GM18861 (cell line): ENCODE measurements at regions not wholly inside any gene's neighbourhood (a gene's known extent, or its start where the extent isn't known, plus 50 kb on each side); places are given as distances from the start of the nearest gene placed in this dataset.

ENCODE experiments used
- ATAC-seq: cut with Tn5 transposase; IDR thresholded peaks from one replicate; pipeline ENCODE4 v1.9.1; 2021; ENCODE audit not compliant: unreplicated experiment

DNA sequence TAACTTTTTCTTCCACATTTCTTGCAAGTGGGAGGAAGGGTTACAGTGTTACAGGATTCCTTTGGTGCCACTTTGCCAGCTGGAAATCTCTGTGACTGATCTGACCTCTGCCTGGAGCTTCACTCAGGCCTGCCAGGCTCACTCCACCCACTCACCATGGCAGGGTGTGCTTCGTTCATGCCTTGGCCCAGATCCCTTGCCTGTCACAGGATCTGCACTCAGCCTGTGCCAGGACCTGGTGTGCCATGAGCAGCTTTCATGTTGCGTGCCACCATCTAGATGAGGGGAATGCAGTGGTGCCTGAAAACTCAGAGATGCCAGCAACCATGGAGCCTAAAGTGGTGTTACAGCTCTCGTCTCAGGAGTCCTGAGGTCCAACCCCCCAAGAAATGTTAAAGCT lies 2596.4 kb downstream of the PCDH7 start:
- ATAC-seq, result no peak

DNA sequence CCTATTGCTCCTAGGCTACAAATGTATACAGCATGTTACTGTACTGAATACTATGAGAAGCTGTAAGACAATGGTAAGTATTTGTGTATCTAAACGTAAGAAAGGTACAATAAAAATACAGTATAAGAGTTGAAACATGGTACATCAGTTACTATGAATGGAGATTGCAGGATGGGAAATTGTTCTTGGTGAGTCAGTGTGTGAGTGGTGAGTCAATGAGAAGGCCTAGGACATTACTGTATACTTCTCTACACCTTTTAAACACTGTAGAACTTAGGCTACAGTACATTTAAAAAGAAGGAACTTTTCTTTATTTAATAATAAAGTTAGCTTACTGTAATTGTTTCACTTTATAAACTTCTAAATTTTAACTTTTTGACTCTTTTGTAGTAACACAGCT lies 2603.2 kb downstream of the PCDH7 start:
- ATAC-seq, result no peak

DNA sequence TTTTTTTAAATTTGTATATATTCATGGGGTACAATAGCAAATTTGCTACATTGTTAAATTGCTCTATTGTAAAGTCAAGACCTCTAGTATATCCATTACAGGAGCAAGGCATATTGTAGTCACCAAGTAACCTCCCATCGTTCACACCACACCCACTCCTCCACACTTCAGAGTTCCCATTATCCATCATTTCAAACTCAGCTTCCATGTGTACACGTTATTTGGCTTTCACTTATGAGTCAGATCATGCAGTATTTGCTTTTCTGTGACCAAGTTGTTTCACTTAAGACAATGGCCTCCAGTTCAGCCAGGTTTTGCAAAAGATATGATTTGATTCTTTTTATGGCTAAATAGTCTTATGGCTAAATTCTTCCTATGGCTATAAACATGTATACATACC lies 2614.2 kb downstream of the PCDH7 start:
- ATAC-seq, result no peak

DNA sequence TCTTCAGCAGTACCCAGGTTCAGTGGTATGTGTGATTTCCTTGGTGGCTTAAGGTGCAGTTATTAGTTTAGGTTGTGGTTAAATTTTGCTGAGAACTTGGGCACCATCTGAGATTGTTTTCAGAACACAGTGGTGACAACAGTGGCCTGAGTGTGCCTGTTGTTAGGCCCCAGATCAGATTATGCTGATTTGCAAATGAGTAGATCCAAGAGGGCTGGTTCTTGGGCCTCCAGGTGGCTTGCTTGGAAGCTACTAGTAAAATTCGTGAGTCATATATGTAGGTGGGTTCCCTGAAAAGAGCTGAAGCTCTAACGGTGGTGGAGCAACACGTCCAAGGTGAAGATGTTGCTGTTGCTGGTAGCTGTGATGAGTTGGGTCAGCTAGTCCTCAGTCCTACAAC lies 2619.6 kb downstream of the PCDH7 start:
- no peak for ATAC-seq

DNA sequence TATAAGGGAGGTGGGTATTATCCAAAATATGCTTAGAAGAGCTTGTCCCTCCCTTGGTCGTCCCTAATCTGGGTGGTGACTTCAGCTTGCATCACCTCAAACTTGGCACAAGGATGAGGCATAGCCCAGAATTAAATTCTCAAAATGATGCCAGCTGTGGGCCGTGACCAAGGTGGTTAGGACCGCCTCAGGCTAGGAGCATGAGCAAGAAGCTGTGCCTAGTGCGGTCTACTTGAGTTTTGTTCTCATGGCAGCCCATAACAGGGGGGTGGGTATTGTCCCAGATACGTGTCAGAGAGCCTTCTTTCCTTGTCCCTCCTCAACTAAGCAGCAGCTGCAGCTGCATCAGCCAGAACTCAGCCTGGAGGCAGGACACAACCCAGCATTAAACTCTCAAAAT lies 2620.0 kb downstream of the PCDH7 start:
- no peak for ATAC-seq

DNA sequence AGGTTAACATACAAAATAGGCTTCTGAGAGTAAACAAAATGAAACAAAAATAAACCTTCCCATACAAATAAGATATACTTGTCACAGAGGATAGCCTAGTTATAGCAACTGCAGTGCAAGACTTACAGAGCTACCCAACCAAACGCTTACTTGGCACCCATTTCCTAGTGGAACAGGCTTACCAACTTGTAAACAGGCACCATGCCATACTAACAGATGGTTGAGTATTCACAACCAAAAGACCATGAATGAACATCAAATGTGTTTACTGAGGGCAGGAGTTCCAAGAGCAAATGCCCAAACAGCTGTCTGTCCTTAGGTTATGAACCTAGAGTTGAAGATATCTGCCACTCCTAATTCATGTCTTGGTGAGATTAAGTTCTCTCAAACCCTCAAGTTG lies 2629.2 kb downstream of the PCDH7 start:
- ATAC-seq, result no peak

DNA sequence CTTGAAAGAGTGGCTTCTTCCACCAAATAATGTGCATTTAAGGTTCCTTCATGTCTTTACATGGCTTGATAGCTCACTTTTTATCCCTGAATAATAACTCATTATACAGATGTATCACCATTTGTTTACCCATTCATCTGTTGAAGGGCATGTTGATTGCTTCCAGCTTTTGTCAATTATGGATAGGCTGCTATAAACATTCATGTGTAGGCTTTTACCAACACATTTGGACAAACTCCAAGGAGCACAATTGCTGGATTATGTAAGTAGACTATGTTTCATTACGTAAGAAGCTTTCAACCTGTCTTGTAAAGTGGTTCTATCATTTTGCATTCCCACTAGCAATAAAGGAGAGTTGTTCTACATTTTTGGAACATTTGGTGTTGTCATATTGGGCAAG lies 2637.0 kb downstream of the PCDH7 start:
- no peak for ATAC-seq

DNA sequence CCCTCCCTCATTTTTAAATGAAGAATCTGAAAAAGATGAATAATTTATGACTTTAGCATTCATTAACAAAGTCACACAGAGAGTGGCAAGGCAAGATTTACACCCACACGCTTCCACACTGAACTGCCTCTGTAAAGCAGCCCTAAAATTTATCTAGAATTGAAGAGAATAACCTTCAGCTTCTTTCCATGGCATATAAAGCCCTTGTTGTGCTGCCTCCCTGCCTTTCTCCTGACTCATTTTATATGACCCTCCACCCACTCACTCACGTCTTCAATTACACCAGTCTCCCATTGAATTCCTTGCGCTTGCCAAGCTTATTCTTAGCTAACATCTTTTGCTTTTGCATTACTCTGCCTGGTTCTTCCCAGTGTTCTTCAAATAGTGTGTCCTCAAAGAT lies 2649.3 kb downstream of the PCDH7 start:
- ATAC-seq, result no peak

DNA sequence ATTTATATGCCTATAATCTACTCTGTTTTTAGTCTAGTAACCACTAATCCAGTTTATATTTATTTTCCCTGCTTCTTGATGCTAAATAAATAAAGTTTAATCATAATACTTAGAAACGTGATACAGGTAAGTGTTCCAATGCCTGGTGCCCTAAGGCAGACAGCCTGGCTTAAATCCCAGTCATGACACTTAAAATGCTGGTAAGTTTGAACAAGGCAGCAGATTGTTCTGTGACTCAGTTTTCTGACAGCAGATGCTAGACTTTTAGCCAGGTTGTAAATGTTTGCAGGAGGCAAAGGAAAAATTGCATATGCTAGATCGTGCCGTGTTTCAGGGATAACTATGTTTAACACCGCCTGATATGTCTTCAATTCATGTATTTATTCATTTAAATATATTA lies 2661.6 kb downstream of the PCDH7 start:
- no peak for ATAC-seq

DNA sequence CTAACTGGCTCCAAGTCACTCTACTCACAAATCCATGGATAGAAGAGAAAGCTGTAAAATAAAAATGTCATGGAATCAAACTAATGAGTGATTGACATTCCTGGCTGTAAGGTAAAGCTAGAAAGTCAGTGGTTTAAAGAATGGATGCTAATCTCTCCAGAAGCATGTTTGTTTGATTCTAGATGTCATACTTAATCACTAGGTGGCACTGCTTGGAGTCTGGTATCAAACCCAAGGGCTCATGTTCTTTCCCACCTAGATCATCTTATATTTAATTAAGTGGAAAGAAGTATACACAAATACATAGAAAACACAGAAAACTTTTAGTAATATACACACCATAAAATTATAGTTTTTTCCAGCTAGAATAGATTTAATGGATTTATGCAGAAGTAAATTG lies 2666.6 kb downstream of the PCDH7 start:
- ATAC-seq, result no peak

DNA sequence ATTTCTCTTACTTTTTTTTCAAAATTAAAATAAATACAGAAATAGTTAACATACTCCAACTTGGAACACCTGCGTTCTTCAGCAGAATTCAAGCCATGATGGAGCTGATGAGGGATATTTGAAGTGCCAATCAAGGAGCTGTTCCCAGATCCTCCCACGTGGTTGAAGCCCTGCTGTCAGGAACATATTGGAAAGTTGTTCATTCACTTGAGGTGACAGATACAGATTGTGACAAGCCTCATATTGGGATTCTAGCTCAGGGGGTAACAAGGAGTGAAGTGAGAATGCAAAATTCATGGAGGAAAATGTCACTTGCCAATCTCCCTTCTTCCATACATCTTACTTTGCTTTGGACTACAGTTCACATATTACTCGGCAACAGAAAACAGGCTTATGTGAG lies 2670.8 kb downstream of the PCDH7 start:
- ATAC-seq, result no peak

DNA sequence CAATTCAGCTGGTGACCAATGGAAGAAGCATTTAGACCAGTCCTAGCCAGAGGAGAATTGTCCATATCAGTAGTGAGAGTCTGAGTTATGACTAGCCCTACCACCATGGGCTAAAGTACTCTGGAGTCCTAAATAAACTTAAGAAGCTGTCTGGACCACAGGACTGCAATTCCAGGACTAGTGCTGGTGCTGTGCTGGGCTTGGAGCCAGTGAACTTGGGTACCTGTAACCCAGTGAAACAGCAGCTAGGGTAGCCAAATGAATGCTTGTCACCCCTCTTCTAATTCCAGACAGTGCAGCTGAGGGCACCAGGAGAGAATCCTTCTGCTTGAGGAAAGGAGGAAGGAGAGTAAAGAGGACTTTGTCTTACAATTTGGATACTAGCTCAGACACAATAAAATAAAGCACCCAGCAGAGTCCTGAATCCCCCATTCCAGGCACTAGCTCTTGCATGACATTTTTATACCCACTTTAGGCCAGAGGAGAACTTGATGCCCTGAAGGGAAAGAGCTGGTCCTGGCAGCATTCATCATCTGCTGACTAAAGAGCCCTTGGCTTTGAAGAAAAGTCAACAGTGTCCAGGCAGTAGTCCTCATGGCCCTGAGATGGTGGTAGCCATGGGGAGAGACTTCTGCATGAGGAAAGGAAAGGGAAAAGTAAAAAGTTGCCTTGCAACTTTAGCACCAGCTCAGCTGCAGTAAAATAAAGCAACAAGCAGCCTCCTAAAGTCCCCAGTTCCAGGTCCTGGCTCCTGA lies 2675.7 kb downstream of the PCDH7 start:
- no peak for ATAC-seq

DNA sequence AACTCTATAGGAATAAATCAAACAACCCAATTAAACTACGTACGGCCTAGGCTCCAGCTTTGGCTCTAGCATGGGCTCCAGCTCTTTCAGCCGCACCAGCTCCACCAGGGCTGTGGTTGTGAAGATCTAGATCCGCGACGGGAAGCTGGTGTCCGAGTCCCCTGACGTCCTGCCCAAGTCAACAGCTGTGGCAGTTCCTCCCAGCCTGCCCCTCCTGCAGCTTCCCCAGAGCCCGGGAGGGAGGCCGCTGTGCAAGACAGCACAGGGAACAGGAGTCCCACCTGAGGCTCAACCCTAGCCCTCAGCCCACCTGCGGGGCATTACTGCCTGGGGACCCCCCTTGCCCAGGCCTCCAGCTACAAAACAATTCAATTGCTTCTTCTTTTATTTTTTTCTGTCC lies 2680.3 kb downstream of the PCDH7 start:
- ATAC-seq, result no peak

DNA sequence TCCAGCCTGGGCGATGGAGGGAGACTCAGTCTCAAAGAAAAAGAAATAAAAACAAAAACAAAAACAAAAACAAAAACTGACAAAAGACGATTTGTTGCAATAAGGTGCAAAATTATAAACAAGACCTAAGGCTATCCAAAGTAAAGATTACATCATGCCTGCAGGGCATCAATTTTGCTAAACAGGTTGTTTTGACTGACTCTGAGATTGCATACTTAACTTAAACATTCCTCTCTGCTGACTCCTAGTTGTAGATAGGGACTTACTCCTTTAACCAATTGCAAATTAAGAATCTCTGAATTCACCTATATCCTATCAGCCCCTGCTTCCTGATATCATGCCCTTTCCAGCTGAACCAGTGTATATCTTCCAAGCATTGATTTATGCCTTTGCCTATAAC lies 2687.3 kb downstream of the PCDH7 start:
- no peak for ATAC-seq

DNA sequence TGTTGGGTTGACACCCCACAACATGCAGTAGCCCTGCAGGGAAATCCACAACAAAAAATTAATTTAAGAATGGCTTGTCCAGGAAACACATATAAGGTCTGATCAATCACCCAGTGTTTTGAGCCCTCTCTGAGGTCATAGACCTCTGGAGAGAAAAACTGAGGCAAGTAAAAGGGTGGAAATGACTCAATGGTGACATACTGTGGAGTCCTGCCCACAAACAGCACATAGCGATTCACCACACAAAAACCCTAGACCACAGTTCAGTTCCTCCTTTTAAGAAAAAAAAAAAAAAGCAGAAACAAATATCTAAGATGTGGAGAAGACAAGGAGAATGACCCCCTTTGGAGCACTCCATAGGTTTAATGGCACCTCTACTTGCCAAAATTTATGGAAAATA lies 2691.0 kb downstream of the PCDH7 start:
- no peak for ATAC-seq

DNA sequence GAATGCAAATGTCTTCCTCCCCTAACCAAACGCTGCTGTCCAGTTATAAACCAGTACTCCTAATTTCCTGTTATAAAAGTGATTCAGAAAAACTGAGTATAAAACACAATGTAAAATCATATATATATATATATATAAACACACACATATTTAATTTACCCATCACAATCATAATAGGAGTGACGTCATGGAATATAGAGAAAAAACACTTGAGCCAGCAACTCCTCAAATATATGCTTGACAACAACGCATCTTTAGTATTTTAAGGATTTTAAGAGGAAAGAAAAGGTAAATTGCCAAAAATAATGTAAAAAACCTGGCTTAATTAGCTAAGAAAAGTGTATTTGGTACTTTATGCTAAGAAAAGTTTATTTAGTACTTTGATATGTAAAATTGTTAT lies 2701.7 kb downstream of the PCDH7 start:
- ATAC-seq, result no peak

DNA sequence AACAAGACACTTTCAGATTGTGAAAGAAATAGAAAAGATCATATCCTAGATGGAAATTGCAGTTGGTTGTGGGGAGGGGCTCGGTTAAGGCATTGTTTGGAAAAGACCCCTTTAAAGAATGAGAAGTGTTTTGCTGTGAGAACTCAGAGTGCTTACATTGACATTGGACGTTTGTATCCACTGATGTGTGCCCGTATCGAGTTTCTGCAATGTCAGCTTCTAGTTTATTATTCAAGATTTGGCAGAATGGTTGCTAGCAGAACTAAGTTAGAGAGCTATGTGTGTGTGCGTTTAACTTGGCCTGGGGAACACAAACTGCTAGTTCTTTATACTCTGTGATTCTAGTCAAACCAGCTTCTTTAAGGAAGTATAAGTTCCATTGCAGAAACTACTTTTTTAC lies 2702.5 kb downstream of the PCDH7 start:
- ATAC-seq, result no peak

DNA sequence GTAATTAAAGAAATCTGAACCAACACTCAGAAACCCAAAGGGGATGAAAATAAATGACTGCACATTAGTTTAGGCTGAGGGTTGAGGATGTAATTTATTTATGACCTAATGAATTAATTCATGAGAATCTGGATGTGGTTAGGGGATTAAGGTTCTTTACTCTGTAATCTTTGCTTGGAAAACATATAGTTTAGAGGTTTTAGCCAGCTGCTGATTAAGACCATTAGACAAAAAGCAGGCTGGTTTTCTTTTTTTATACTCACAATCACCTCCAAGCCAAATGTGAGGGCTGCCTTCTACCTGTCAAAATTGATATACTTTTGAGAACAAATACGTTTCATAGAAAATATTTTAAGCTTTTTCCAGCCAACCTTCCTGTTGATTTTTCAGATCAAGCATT lies 2705.8 kb downstream of the PCDH7 start:
- ATAC-seq, result no peak

DNA sequence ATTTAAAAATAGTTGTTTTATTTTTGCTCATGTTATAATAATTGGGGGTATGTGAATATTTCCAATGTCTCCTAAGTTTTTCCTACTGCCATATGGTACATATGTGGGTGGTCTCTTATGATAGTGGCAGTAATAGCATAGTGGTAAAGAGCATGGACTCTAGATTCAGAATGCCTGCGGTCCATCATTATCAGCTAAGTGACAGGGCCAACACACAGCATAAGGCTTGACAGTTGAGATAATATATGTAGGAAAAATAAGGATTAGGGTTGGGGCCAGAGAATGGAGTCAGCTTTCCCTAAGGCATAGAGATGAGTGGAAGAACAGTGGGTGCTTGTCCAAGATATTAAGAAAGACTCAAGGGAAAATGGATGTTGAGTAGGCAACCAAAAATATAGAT lies 2707.5 kb downstream of the PCDH7 start:
- no peak for ATAC-seq

DNA sequence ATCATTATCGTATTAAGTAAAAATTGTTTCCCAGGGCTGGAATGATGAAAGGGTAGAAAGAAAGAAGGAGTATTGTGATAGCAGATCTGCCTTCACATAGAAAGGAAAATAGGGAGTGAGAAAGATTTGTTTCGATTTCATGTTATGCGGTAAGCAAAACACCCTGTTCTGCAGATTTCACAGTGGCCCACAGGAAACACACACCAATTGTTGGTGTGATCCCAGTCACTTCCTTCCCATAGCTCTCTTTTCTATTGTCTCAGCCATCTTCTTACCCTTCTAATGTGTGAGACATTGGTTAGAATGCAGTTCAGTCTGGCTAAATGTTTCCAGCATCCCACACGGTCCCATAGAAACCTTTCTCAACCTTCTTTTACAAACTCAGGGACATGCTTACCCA lies 2709.8 kb downstream of the PCDH7 start:
- ATAC-seq, result no peak

DNA sequence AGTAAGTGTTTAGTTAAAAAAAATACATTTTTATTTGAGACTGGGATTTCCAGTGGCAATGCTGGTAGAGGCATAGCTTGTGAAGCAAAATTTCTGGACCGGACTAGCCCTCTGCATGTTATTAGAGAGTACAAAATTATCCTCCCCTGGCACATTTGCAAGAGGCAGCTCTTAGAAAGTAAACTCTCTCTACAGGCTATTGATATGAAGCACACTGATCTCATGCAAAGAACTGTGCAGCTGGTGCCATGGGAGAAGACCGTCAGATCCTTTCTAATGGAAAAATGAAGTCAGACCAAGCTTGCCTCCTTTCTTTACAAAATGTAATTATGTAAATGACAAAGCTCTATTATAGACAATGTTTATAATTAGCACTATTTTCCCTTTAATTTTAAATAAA lies 2717.2 kb downstream of the PCDH7 start:
- no peak for ATAC-seq

DNA sequence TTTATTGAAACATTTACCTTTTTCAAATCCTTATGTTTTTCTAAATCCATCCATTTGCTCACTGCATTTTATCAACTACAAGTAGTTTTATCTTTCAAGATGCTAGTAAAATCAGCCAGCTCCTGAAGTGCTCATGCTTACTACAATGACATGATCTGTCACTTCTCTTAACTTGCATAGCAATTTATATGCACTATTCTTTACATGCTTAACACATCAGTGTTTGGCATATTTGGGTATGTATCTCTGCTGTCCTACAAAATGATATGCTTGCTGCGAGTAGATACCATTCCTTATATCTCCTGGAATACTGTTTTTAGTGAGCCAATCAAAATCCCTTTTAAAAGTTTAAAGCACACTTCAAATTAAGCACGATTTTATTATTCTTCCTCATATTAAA lies 2726.8 kb downstream of the PCDH7 start:
- ATAC-seq, result no peak

DNA sequence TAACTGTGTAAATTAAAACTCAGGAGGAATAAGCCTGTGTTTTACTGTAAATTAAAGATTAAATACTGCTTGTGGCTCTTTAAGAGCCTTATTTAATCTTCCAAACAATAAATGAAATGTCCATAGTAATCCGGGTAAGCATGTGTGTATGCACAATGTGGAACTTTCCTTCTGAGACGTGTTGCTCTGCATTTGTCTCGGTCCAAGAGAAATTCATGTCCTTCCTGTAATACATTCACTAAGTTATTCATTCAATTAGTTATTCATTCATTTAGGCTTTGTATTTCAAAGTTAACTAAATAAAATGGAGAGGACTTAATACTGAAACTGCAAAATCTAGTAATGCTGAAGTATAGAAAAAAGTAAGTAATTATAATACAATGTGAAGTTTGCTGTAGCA lies 2728.8 kb downstream of the PCDH7 start:
- no peak for ATAC-seq

DNA sequence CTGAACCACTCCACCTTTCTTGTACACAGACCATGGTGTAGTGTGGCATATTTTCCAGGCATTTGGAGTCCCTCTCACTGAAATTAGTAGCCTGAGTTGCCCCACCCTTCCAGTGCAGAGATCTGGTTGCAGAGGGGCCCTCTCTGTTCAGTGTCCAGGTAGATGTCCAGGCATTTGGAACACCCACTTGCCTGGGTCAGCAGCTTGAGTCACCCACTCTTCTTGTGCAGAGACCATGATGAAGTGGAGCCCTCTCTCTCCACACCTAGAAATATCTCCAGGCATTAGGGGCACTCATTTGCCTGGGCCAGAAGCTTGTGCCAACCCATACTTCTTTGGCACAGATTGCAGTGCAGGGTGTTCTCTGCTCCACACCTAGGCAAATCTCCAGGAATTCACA lies 2733.3 kb downstream of the PCDH7 start:
- ATAC-seq, result no peak
